Mesendoderm (in vitro differentiated cells): ENCODE measurements at regions not wholly inside any gene's neighbourhood (a gene's known extent, or its start where the extent isn't known, plus 50 kb on each side); places are given as distances from the start of the nearest gene placed in this dataset.
A peak's percentile ranks its signal among the peaks of the same experiment; 100 is the strongest.
"Not testable (repeated sequence)": the region's sequence is repeated elsewhere in the genome, so short reads cannot be mapped to it uniquely, and the experiment has no call there.

Experiments
- DNase-seq: peaks from one replicate; pipeline ENCODE4 v3.0.0; 2013
- H2AK5ac ChIP-seq: 2 replicates; pipeline ENCODE4 v1.6.1; 2013; ENCODE audit warnings: low read length, inconsistent platforms
- H2BK120ac ChIP-seq: 2 replicates; pipeline ENCODE4 v1.6.1; 2013; ENCODE audit warnings: low read depth, mild to moderate bottlenecking, low read length, moderate library complexity, mixed read lengths
- H2BK15ac ChIP-seq: replicated peaks from 2 replicates; pipeline ENCODE4 v1.6.1; 2013; ENCODE audit warnings: low read depth, mild to moderate bottlenecking, moderate library complexity
- H2BK5ac ChIP-seq: 2 replicates; pipeline ENCODE4 v1.6.1; 2013; ENCODE audit warnings: low read length, inconsistent platforms
- H3K18ac ChIP-seq: 2 replicates; pipeline ENCODE4 v1.6.1; 2013; ENCODE audit warnings: mild to moderate bottlenecking, low read length, mixed read lengths
- H3K23ac ChIP-seq: one replicate; pipeline ENCODE4 v1.6.1; 2013; ENCODE audit warnings: low read length
- H3K27ac ChIP-seq: 2 replicates; pipeline ENCODE4 v1.5.1; 2013; ENCODE audit warnings: low read depth, mild to moderate bottlenecking, inconsistent platforms, low read length, moderate library complexity
- H3K27me3 ChIP-seq: 2 replicates; pipeline ENCODE4 v1.6.1; 2013; ENCODE audit warnings: low read length, control low read depth, mild to moderate bottlenecking, inconsistent platforms; ENCODE audit not compliant: insufficient read depth, poor library complexity
- H3K36me3 ChIP-seq: 2 replicates; pipeline ENCODE4 v1.6.1; 2013; ENCODE audit warnings: low read length, inconsistent platforms; ENCODE audit not compliant: control insufficient read depth, insufficient read depth
- H3K4ac ChIP-seq: one replicate; pipeline ENCODE4 v1.6.1; 2013; ENCODE audit warnings: low read depth, mild to moderate bottlenecking, low read length, moderate library complexity
- H3K4me1 ChIP-seq: 2 replicates; pipeline ENCODE4 v1.6.1; 2013; ENCODE audit warnings: low read depth, low read length, inconsistent platforms; ENCODE audit not compliant: control insufficient read depth
- H3K4me2 ChIP-seq: 2 replicates; pipeline ENCODE4 v1.6.1; 2013; ENCODE audit warnings: low read length
- H3K4me3 ChIP-seq: 2 replicates; pipeline ENCODE4 v1.5.1; 2013; ENCODE audit warnings: mild to moderate bottlenecking, low read length
- H3K56ac ChIP-seq: one replicate; pipeline ENCODE4 v1.6.1; 2013; ENCODE audit warnings: low read length
- H3K79me1 ChIP-seq: 2 replicates; pipeline ENCODE4 v1.6.1; 2013; ENCODE audit warnings: low read length, inconsistent platforms
- H3K79me2 ChIP-seq: 2 replicates; pipeline ENCODE4 v1.6.1; 2013; ENCODE audit warnings: mild to moderate bottlenecking, low read length; ENCODE audit not compliant: control insufficient read depth, insufficient read depth
- H3K9ac ChIP-seq: 2 replicates; pipeline ENCODE4 v1.6.1; 2013; ENCODE audit warnings: low read length, inconsistent platforms
- H4K5ac ChIP-seq: one replicate; pipeline ENCODE4 v1.6.1; 2013; ENCODE audit warnings: low read length
- H4K8ac ChIP-seq: one replicate; pipeline ENCODE4 v1.6.1; 2013; ENCODE audit warnings: low read depth, mild to moderate bottlenecking, control low read depth, low read length, moderate library complexity
- WGBS: extraction: QIAGEN DNeasy Blood & Tissue Kit; methylation state at CpG from one replicate; pipeline ENCODE4 v1.1.7; 2013; ENCODE audit warnings: low lambda C conversion rate, missing lambda C conversion rate; ENCODE audit not compliant: insufficient coverage; ENCODE audit errors: extremely low coverage; 5-methylcytosine and 5-hydroxymethylcytosine counted together

GRCh38 chr11:13189561-13190426, 87.8 kb upstream of the BMAL1 start:
- no peaks in the 10 kb centered on the region for H3K4me1 ChIP-seq
- DNase-seq, result no peak
- H3K18ac ChIP-seq, result no peak overlapping the region
- H3K4me3 ChIP-seq, result no peak overlapping the region
- H3K56ac ChIP-seq, result no peak overlapping the region
- H2AK5ac ChIP-seq, result no peak overlapping the region
- no peak overlapping the region for H2BK5ac ChIP-seq
- no peak overlapping the region for H3K4me2 ChIP-seq
- no peaks in the 10 kb centered on the region for H3K79me1 ChIP-seq
- H2BK120ac ChIP-seq, result no peak overlapping the region
- no peak overlapping the region for H4K8ac ChIP-seq
- H4K5ac ChIP-seq, result no peak overlapping the region
- no CpG with 5 or more reads among the region's 4 CpGs for WGBS
- no peak overlapping the region for H3K23ac ChIP-seq
- no peak overlapping the region for H3K4ac ChIP-seq
- no peak overlapping the region for H3K27ac ChIP-seq
- no peak overlapping the region for H3K9ac ChIP-seq
- H3K79me2 ChIP-seq, result no peaks in the 10 kb centered on the region
- no peaks in the 10 kb centered on the region for H3K27me3 ChIP-seq
- no peak overlapping the region for H2BK15ac ChIP-seq
- H3K36me3 ChIP-seq, result no peaks in the 10 kb centered on the region

GRCh38 chr11:13193613-13194012, 84.0 kb upstream of the BMAL1 start:
- Histone ChIP-seq H3K4ac (no peak overlapping the region), H3K79me1 (no peaks in the 10 kb centered on the region), H3K4me2 (no peak overlapping the region), H3K56ac (no peak overlapping the region), H3K79me2 (no peaks in the 10 kb centered on the region), H3K27ac (no peak overlapping the region), H2BK120ac (no peak overlapping the region), H3K9ac (no peak overlapping the region), H2BK5ac (no peak overlapping the region), H2AK5ac (no peak overlapping the region), H3K4me3 (no peak overlapping the region), H3K4me1 (no peaks in the 10 kb centered on the region), H3K36me3 (no peaks in the 10 kb centered on the region), H3K18ac (no peak overlapping the region), H3K23ac (no peak overlapping the region), H4K8ac (no peak overlapping the region), H4K5ac (no peak overlapping the region), H2BK15ac (no peak overlapping the region), H3K27me3 (no peaks in the 10 kb centered on the region)
- WGBS, result no CpG with 5 or more reads among the region's 4 CpGs
- no peak for DNase-seq

GRCh38 chr11:13197374-13197773, 80.2 kb upstream of the BMAL1 start:
- H3K9ac ChIP-seq, H2BK15ac ChIP-seq, H2AK5ac ChIP-seq, H4K8ac ChIP-seq, H2BK5ac ChIP-seq, H3K18ac ChIP-seq, H3K23ac ChIP-seq, H3K4me2 ChIP-seq, H3K4me1 ChIP-seq, H3K4me3 ChIP-seq, H3K27ac ChIP-seq, DNase-seq, H2BK120ac ChIP-seq, H3K36me3 ChIP-seq, H4K5ac ChIP-seq, H3K56ac ChIP-seq, H3K79me1 ChIP-seq, H3K4ac ChIP-seq, H3K79me2 ChIP-seq, H3K27me3 ChIP-seq: not testable (repeated sequence)
- no CpG with 5 or more reads among the region's 1 CpG for WGBS

GRCh38 chr11:13205486-13205885, 72.1 kb upstream of the BMAL1 start:
- Histone ChIP-seq H3K79me2 (no peaks in the 10 kb centered on the region), H3K4ac (no peak overlapping the region), H2BK5ac (no peak overlapping the region), H3K23ac (no peak overlapping the region), H3K27me3 (no peaks in the 10 kb centered on the region), H3K56ac (no peak overlapping the region), H2AK5ac (no peak overlapping the region), H3K4me2 (no peak overlapping the region), H4K5ac (peak overlapping the region; percentile 7), H2BK120ac (no peak overlapping the region), H3K36me3 (no peaks in the 10 kb centered on the region), H3K18ac (no peak overlapping the region), H3K27ac (no peak overlapping the region), H2BK15ac (no peak overlapping the region), H4K8ac (no peak overlapping the region), H3K9ac (no peak overlapping the region), H3K4me1 (peaks cover 8% of the 10 kb centered on the region), H3K4me3 (no peak overlapping the region), H3K79me1 (no peaks in the 10 kb centered on the region)
- WGBS, result no CpG with 5 or more reads among the region's 4 CpGs
- DNase-seq, result no peak

- Histone ChIP-seq H3K23ac (no peak overlapping the region), H3K27ac (no peak overlapping the region), H3K9ac (no peak overlapping the region), H3K27me3 (no peaks in the 10 kb centered on the region), H2BK5ac (no peak overlapping the region), H3K79me2 (no peaks in the 10 kb centered on the region), H3K4me1 (peaks cover 8% of the 10 kb centered on the region), H4K5ac (no peak overlapping the region), H2BK15ac (no peak overlapping the region), H2AK5ac (no peak overlapping the region), H3K4me2 (no peak overlapping the region), H3K4me3 (no peak overlapping the region), H2BK120ac (no peak overlapping the region), H3K79me1 (no peaks in the 10 kb centered on the region), H3K18ac (no peak overlapping the region), H3K56ac (no peak overlapping the region), H3K36me3 (no peaks in the 10 kb centered on the region), H3K4ac (no peak overlapping the region), H4K8ac (no peak overlapping the region)
- DNase-seq, result no peak
- WGBS, result no CpG with 5 or more reads among the region's 6 CpGs
These were observed 71.4 kb upstream of the BMAL1 start for GRCh38 chr11:13206086-13206640.
